ENCODE measurements at regions not wholly inside any gene's neighbourhood (a gene's known extent, or its start where the extent isn't known, plus 50 kb on each side); places are given as distances from the start of the nearest gene placed in this dataset.

GRCh38 chr12:16927259-16927658, 321.3 kb upstream of the LMO3 start:
- no peak for TF ChIP-seq CTCF (IDR thresholded peaks at IDR 0.05; ENCODE audit: low read depth, low read length)

GRCh38 chr12:16920451-16920850, 314.5 kb upstream of the LMO3 start:
- no peak for TF ChIP-seq CTCF (IDR thresholded peaks at IDR 0.05; ENCODE audit: low read depth, low read length)
- no peaks in the 10 kb centered on the region for H3K27me3 ChIP-seq (ENCODE audit: insufficient read depth, low read depth, severe bottlenecking)
- H3K27ac ChIP-seq: no peak overlapping the region
- peaks cover 6% of the 10 kb centered on the region for H3K9me3 ChIP-seq (ENCODE audit: severe bottlenecking)
- H3K36me3 ChIP-seq: no peaks in the 10 kb centered on the region
- H3K4me3 ChIP-seq (ENCODE audit: low read depth, low read length): no peak overlapping the region
- DNase-seq: no peak

More at GRCh38 chr12:16927259-16927658, 321.3 kb upstream of the LMO3 start:
- H3K27me3 ChIP-seq (ENCODE audit: insufficient read depth, low read depth, severe bottlenecking): no peaks in the 10 kb centered on the region
- H3K4me3 ChIP-seq (ENCODE audit: low read depth, low read length): no peak overlapping the region
- peaks cover 3% of the 10 kb centered on the region for H3K9me3 ChIP-seq (ENCODE audit: severe bottlenecking)
- no peak overlapping the region for H3K27ac ChIP-seq
- H3K36me3 ChIP-seq: no peaks in the 10 kb centered on the region
- DNase-seq: no peak

- TF ChIP-seq CTCF (IDR thresholded peaks at IDR 0.05; ENCODE audit: low read depth, low read length): no peak
- Histone ChIP-seq H3K27me3 (ENCODE audit: insufficient read depth, low read depth, severe bottlenecking) (no peaks in the 10 kb centered on the region), H3K9me3 (ENCODE audit: severe bottlenecking) (peaks cover 6% of the 10 kb centered on the region), H3K4me3 (ENCODE audit: low read depth, low read length) (no peak overlapping the region), H3K27ac (no peak overlapping the region), H3K36me3 (no peaks in the 10 kb centered on the region)
- no peak for DNase-seq
Observed at GRCh38 chr12:16919551-16919950, 313.6 kb upstream of the LMO3 start.

GRCh38 chr12:16914853-16915252, 308.9 kb upstream of the LMO3 start:
- DNase-seq: no peak
- no peak for TF ChIP-seq CTCF (IDR thresholded peaks at IDR 0.05; ENCODE audit: low read depth, low read length)
- H3K9me3 ChIP-seq (ENCODE audit: severe bottlenecking): peaks cover 4% of the 10 kb centered on the region
- no peak overlapping the region for H3K4me3 ChIP-seq (ENCODE audit: low read depth, low read length)
- H3K27ac ChIP-seq: no peak overlapping the region
- no peaks in the 10 kb centered on the region for H3K27me3 ChIP-seq (ENCODE audit: insufficient read depth, low read depth, severe bottlenecking)
- no peaks in the 10 kb centered on the region for H3K36me3 ChIP-seq

- Histone ChIP-seq H3K4me3 (ENCODE audit: low read depth, low read length) (no peak overlapping the region), H3K36me3 (no peaks in the 10 kb centered on the region), H3K27ac (no peak overlapping the region), H3K9me3 (ENCODE audit: severe bottlenecking) (no peaks in the 10 kb centered on the region), H3K27me3 (ENCODE audit: insufficient read depth, low read depth, severe bottlenecking) (no peaks in the 10 kb centered on the region)
- TF ChIP-seq CTCF (IDR thresholded peaks at IDR 0.05; ENCODE audit: low read depth, low read length): no peak
- no peak for DNase-seq
Observed at GRCh38 chr12:16913832-16914490, 308.0 kb upstream of the LMO3 start.

GRCh38 chr12:16901946-16902345, 296.0 kb upstream of the LMO3 start:
- no peak for DNase-seq
- Histone ChIP-seq H3K4me3 (ENCODE audit: low read depth, low read length) (no peak overlapping the region), H3K9me3 (ENCODE audit: severe bottlenecking) (peaks cover 5% of the 10 kb centered on the region), H3K27me3 (ENCODE audit: insufficient read depth, low read depth, severe bottlenecking) (no peaks in the 10 kb centered on the region), H3K36me3 (no peaks in the 10 kb centered on the region), H3K27ac (no peak overlapping the region)
- TF ChIP-seq CTCF (IDR thresholded peaks at IDR 0.05; ENCODE audit: low read depth, low read length): no peak
